Astrocyte (in vitro differentiated cells and primary cell): ENCODE measurements at regions not wholly inside any gene's neighbourhood (a gene's known extent, or its start where the extent isn't known, plus 50 kb on each side); places are given as distances from the start of the nearest gene placed in this dataset.

Source experiments
- DNase-seq: peaks from one replicate; pipeline ENCODE4 v3.0.0-alpha.2; 2010; ENCODE audit warnings: low read depth
- FAIRE-seq: peaks from 2 replicates; lab custom pipeline; 2011; peaks lifted over from hg19 to GRCh38; lab: Jason Lieb, UNC
- H2AFZ ChIP-seq: 2 replicates; pipeline ENCODE4 v1.6.0; 2012; ENCODE audit warnings: low read depth, low read length, inconsistent platforms
- H3K27ac ChIP-seq: 2 replicates; pipeline ENCODE4 v1.5.1; 2011; ENCODE audit warnings: low read depth, low read length, inconsistent platforms
- H3K27me3 ChIP-seq: 2 replicates; pipeline ENCODE4 v1.6.0; 2011; ENCODE audit warnings: low read length, inconsistent platforms; ENCODE audit not compliant: insufficient read depth
- H3K36me3 ChIP-seq: 2 replicates; pipeline ENCODE4 v1.5.1; 2011; ENCODE audit warnings: low read length, inconsistent platforms; ENCODE audit not compliant: insufficient read depth
- H3K4me1 ChIP-seq: 2 replicates; pipeline ENCODE4 v1.5.1; 2011; ENCODE audit warnings: low read length, inconsistent platforms; ENCODE audit not compliant: insufficient read depth
- H3K4me2 ChIP-seq: 2 replicates; pipeline ENCODE4 v1.6.0; 2012; ENCODE audit warnings: low read length, inconsistent platforms
- H3K4me3 ChIP-seq: 2 replicates; pipeline ENCODE4 v1.5.1; 2011; ENCODE audit warnings: low read depth, mild to moderate bottlenecking, low read length, inconsistent platforms; ENCODE audit not compliant: insufficient read depth
- H3K79me2 ChIP-seq: 2 replicates; pipeline ENCODE4 v1.6.0; 2012; ENCODE audit warnings: mild to moderate bottlenecking, low read length, inconsistent platforms; ENCODE audit not compliant: insufficient read depth
- H3K9ac ChIP-seq: 2 replicates; pipeline ENCODE4 v1.6.0; 2012; ENCODE audit warnings: mild to moderate bottlenecking, low read length, inconsistent platforms
- H3K9me3 ChIP-seq: 2 replicates; pipeline ENCODE4 v1.5.1; 2012; ENCODE audit warnings: low read depth, mild to moderate bottlenecking, low read length, inconsistent platforms; ENCODE audit not compliant: insufficient read depth
- H4K20me1 ChIP-seq: 2 replicates; pipeline ENCODE4 v1.6.0; 2012; ENCODE audit warnings: low read length, inconsistent platforms; ENCODE audit not compliant: insufficient read depth
- H3K27ac Mint-ChIP-seq: one replicate; pipeline ENCODE4 v1.8.0; 2021; ENCODE audit warnings: mild to moderate bottlenecking, mixed read lengths; ENCODE audit not compliant: unreplicated experiment
- H3K27me3 Mint-ChIP-seq: one replicate; pipeline ENCODE4 v1.8.0; 2021; ENCODE audit warnings: low read depth, mixed read lengths; ENCODE audit not compliant: unreplicated experiment
- H3K36me3 Mint-ChIP-seq: one replicate; pipeline ENCODE4 v1.8.0; 2021; ENCODE audit warnings: low read depth, mixed read lengths; ENCODE audit not compliant: unreplicated experiment
- H3K4me1 Mint-ChIP-seq: one replicate; pipeline ENCODE4 v1.8.0; 2021; ENCODE audit warnings: low read depth, mixed read lengths; ENCODE audit not compliant: unreplicated experiment
- H3K4me3 Mint-ChIP-seq: one replicate; pipeline ENCODE4 v1.8.0; 2021; ENCODE audit warnings: mild to moderate bottlenecking, moderate library complexity, mixed read lengths; ENCODE audit not compliant: unreplicated experiment
- H3K9me3 Mint-ChIP-seq: one replicate; pipeline ENCODE4 v1.8.0; 2021; ENCODE audit warnings: mild to moderate bottlenecking, mixed read lengths; ENCODE audit not compliant: unreplicated experiment
- CTCF ChIP-seq: IDR thresholded peaks from 2 replicates; pipeline ENCODE4 v1.5.1; 2011; ENCODE audit warnings: low read depth, mild to moderate bottlenecking, inconsistent platforms, low read length, moderate library complexity; ENCODE audit not compliant: insufficient read depth
- EZH2 ChIP-seq: IDR thresholded peaks from 2 replicates; pipeline ENCODE4 v1.6.1; 2012; ENCODE audit warnings: mild to moderate bottlenecking, low read length, inconsistent platforms; ENCODE audit not compliant: insufficient read depth

- peaks cover 14% of the 10 kb centered on the region for H3K4me1 Mint-ChIP-seq
- Histone ChIP-seq H3K79me2 (no peaks in the 10 kb centered on the region), H4K20me1 (no peaks in the 10 kb centered on the region), H3K9me3 (no peaks in the 10 kb centered on the region), H3K36me3 (no peaks in the 10 kb centered on the region), H3K4me1 (no peaks in the 10 kb centered on the region), H3K4me2 (no peak overlapping the region), H2AFZ (no peak overlapping the region), H3K4me3 (no peak overlapping the region), H3K9ac (no peak overlapping the region), H3K27ac (no peak overlapping the region), H3K27me3 (no peaks in the 10 kb centered on the region)
- DNase-seq = no peak
- H3K27ac Mint-ChIP-seq = no peak overlapping the region
- H3K36me3 Mint-ChIP-seq = peaks cover 2% of the 10 kb centered on the region
- H3K4me3 Mint-ChIP-seq = no peak overlapping the region
- H3K9me3 Mint-ChIP-seq = peaks cover 2% of the 10 kb centered on the region
- TF ChIP-seq EZH2 = no peak
- TF ChIP-seq CTCF = no peak
- FAIRE-seq = no peak
- H3K27me3 Mint-ChIP-seq = no peaks in the 10 kb centered on the region
These were observed 1181.9 kb upstream of the PRMT6 start for GRCh38 chr1:105874621-105875020.

GRCh38 chr1:105886309-105886708 lies 1170.2 kb upstream of the PRMT6 start:
- Mint-ChIP-seq H3K27me3 (no peaks in the 10 kb centered on the region), H3K4me3 (no peak overlapping the region), H3K4me1 (peaks cover 22% of the 10 kb centered on the region), H3K9me3 (peaks cover 2% of the 10 kb centered on the region), H3K36me3 (no peaks in the 10 kb centered on the region), H3K27ac (no peak overlapping the region)
- Histone ChIP-seq H3K4me2 (no peak overlapping the region), H3K27ac (no peak overlapping the region), H3K4me1 (no peaks in the 10 kb centered on the region), H3K79me2 (no peaks in the 10 kb centered on the region), H4K20me1 (no peaks in the 10 kb centered on the region), H3K9ac (no peak overlapping the region), H3K9me3 (no peaks in the 10 kb centered on the region), H3K4me3 (no peak overlapping the region), H3K36me3 (no peaks in the 10 kb centered on the region), H3K27me3 (no peaks in the 10 kb centered on the region), H2AFZ (no peak overlapping the region)
- DNase-seq (no peak), FAIRE-seq (no peak)
- no peak for TF ChIP-seq CTCF
- TF ChIP-seq EZH2 = no peak

GRCh38 chr1:105891308-105891707 lies 1165.2 kb upstream of the PRMT6 start:
- Histone ChIP-seq H3K4me1 (no peaks in the 10 kb centered on the region), H4K20me1 (no peaks in the 10 kb centered on the region), H3K4me3 (no peak overlapping the region), H3K9me3 (no peaks in the 10 kb centered on the region), H3K79me2 (no peaks in the 10 kb centered on the region), H3K36me3 (no peaks in the 10 kb centered on the region), H2AFZ (no peak overlapping the region), H3K27ac (no peak overlapping the region), H3K4me2 (no peak overlapping the region), H3K9ac (no peak overlapping the region), H3K27me3 (no peaks in the 10 kb centered on the region)
- TF ChIP-seq CTCF (no peak), EZH2 (no peak)
- FAIRE-seq = no peak
- DNase-seq = no peak
- H3K27ac Mint-ChIP-seq = no peak overlapping the region
- no peaks in the 10 kb centered on the region for H3K36me3 Mint-ChIP-seq
- H3K27me3 Mint-ChIP-seq = no peaks in the 10 kb centered on the region
- H3K9me3 Mint-ChIP-seq = peaks cover 5% of the 10 kb centered on the region
- no peak overlapping the region for H3K4me3 Mint-ChIP-seq
- peaks cover 12% of the 10 kb centered on the region for H3K4me1 Mint-ChIP-seq
